ENCODE measurements at regions not wholly inside any gene's neighbourhood (a gene's known extent, or its start where the extent isn't known, plus 50 kb on each side); places are given as distances from the start of the nearest gene placed in this dataset.

DNA sequence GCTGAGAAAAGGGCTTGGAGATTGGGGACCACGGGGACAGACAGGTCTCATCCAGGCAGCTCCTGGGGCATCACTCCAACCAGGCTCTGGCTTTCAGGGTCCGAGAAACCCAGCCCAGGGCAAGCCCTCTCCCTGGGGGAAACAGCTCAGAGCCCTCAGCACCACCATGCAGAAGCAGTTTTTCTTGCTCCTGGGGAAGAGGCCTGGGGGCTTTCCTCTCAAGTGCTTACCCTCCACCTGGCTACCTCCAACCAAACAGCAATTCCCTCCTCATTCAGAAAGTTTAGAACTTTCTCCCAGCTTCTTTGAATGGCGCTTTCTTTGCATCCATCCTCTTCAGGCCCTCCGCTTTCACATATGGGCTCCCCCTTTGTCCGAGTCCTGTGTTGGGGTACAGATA is 110.4 kb upstream of the PHACTR3 start:
- DNase-seq (ENCODE audit: low read depth, low spot score): no peak

DNA sequence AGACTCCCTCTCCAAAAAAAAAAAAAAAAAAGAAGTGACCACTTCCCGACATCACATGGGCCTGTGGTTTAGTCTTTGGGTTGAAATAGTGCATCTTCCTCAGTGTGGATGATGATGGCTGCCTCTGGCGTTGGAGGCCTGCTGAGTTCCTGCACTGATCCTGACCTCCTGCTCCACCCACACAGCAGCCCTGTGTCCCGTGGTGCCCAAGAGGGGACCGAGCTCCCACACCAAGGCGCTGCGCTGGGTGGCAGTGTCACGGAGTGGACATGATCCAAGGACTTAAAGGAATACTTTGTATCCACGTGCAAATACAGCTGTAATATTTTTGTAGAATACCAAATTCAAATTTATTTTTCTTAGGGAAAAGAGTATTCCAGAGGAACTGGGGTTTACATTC is 109.2 kb upstream of the PHACTR3 start:
- no peak for DNase-seq (ENCODE audit: low read depth, low spot score)

DNA sequence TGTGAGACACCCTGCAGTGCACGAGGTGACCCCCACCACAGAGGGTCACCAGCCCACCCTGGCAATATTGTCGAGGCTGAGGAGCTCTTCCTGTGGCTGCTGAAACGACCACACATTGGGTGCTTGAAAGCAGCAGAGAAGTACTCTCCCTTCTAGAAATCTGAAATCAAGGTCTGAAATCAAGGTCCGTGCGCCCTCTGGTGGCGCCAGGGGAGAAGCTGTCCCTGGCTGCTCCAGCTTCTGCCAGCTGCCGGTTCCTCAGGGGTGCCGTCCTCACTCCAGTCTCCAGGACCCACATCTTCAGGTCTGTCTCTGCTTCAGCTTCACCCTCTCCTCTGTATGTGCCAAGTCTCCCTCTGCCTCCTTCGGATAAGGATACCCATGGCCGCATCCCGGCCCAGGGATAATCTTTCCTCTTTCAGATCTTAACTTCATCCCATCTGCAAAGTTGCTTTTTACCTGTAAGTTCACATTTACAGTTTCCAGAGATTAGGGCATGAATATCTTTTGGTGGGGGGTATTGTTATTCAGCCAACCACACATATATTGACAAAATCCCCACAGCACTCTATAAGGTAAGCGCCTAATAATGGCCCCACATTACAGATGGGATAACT is 108.3 kb upstream of the PHACTR3 start:
- peak; percentile 44 for DNase-seq (ENCODE audit: low read depth, low spot score)

DNA sequence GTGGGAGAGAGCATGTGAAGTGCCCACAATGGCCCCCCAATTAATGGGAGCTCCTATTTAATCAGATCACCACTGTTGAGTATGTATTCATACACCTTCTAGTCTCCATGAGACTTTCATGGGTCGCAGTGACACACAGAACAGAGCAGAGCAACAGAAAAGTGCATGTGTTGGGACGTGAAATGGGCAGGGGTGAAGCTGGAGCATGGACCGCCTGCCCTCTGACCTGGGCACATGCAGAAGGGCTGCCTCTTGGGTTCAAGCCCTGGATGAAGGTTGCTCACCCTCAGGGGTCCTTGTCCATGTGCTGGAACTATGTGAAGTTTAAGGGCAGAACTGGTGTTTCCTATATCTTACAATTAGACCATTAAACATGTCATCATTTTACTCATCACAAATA is 106.0 kb upstream of the PHACTR3 start:
- DNase-seq (ENCODE audit: low read depth, low spot score): no peak

DNA sequence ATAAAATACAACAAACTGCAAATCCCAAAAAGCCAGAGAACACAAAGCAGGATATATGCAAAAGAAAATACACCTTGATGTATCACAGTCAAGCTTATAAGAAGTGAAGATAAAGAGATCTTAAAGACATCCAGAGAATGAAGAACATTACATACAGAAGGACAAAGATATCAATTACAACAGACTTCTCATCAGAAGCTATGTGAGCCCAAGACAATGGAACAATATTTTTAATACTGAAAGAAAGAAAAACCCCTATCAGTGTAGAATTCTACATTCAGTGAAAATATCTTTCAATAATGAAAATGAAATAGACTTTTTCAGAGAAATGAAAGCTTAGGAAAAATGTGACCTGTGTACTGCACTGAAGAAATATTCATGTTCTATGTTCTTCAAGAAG is 104.5 kb upstream of the PHACTR3 start:
- no peak for DNase-seq (ENCODE audit: low read depth, low spot score)

DNA sequence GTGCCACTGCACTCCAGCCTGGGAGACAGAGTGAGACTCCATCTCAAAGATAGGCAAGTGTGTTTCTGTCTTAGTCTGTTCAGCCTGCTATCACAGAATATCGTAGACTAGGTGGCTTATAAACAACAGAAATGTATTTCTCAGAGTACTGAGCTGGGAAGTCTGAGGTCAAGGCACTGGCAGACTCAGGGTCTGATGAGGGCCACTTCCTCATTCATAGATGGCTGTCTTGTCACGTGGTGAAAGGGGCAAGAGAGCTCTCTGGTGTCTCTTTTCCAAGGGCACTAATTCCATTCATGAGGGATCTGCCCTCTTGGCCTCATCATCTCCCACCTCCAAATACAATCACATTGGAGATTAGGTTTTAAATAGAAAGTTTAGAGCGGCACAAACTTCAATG is 95.6 kb upstream of the PHACTR3 start:
- no peak for DNase-seq (ENCODE audit: low read depth, low spot score)

DNA sequence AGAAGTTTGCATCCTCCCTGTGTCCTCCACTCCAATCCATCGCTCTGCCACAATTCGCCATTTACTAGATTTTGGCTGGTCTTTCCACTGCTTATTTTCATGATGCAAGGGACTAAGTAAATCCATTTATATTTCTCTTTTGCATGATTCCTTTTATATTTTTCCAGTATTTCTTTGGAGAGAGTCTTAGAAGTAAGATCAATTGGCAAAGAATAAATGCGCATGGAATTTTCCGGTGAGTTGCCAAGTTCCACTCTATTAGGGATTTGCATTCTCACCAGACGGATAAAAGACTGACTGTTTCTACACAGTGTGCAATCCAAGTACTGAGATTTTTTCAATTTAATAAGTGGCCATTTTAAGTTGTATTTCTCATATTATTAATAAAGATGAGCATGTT is 91.7 kb upstream of the PHACTR3 start:
- DNase-seq (ENCODE audit: low read depth, low spot score): no peak

DNA sequence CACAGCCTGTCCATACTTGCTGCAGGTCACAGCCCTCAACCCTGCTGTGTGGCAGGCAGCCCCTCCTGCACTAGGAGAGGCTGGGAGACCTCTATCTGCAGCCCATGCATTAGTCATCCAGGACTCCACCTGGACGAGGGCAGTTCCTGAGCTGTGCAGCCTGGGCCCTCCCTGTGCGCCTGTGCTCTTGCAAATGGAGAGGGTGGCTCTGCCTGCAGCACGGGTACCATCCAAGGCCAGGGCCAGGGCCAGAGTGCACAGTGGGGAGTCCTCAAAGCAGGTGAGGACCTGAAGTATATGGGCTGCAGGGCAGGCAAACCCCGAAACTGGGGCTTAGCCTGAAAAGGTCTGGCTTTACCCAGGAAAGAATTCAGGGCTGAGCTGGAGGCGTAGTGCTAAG is 89.8 kb upstream of the PHACTR3 start:
- DNase-seq (ENCODE audit: low read depth, low spot score): no peak

DNA sequence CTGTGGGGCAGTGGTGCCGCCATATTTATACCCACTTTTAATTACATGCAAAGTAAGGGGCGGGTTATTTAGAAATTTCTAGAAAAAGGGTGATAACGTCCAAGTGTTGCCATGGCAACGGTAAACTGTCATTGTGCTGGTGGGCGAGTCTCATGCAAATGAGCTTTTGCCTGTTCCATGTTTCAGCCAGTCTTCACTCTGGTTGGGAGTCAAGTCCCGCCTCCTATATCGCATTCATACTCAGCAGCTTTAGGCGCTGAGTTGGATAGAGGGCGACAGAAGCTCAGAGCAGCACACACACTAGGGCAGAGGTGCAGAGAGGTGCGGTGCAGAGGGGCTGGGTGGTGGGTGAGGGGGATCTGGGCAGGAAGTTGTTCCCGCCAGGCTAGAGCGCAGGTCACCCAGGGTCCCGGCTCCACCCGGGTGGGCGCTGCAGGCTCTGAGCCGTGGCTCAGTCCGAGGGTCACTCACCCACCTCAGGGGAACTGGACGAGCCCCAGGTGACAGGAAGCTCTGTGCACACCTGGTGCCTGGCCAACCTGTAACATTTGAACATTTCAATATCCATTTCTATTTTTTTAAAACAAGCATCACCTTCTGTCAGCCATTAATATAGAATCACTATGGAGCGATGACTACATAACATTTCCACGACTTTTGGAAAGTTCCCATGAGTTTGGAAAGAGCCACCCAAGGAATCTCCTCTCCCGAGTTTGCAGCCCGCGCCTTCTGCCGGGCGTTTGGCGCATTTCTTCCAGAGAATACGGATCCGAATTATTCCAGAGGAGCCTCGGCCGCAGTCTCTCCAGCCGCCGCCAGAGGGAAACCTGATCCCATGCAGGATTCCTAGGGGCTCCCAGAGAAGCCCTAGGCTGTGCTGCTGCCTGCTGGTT is 89.1 kb upstream of the PHACTR3 start:
- no peak for DNase-seq (ENCODE audit: low read depth, low spot score)

DNA sequence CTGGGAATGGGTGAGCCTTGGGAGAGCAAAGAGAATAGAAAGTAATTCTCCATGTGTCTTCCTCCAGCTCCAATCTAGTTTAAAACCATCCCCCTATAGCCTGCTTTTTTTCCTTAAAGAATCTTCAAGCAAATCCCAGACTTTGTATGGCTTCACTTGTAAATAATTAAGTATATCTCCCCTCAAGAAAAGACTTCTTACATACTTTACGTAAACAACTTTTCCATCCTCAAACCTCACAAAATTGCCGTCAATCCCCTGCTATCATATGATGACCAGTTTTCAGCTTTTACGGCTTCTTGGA is 88.5 kb upstream of the PHACTR3 start:
- no peak for DNase-seq (ENCODE audit: low read depth, low spot score)

DNA sequence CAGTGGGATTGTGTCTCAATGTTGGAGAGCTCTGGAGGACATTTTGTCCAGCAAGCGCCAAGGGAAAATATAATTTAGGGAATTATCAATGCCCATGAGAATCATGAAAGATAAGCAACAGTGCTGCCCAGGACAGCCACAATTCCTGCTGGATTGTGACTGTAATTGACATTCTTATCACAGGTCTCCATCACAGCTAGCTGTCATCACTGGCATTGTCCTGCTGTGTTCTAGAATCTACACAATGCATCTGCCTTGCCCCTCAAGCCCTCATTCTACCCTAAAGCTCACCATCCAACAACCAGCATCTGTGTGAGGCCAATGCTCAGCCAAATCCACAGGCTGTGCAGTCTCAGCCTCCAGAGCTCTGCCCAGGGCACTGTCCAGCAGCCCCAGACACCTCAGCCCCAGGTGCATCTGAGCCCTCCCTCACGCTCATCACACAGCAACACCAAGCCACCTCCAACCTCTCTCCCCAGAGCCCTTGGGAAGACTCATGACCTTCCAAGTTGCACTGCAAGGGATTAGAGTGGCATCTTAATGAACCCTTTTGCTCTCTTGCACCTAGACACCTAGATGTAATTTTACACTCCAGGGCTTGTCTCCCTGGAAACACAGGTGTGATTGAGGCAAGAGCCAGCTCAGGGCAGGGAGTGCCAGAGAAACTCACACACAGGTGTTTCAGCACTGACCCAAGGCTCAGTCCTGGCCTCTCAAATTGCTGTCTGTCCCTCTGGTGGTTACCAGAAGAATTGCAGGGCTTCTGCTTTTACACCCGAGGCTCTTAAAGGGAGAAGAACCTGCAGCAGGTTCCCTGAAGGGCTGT is 85.2 kb upstream of the PHACTR3 start:
- no peak for DNase-seq (ENCODE audit: low read depth, low spot score)

DNA sequence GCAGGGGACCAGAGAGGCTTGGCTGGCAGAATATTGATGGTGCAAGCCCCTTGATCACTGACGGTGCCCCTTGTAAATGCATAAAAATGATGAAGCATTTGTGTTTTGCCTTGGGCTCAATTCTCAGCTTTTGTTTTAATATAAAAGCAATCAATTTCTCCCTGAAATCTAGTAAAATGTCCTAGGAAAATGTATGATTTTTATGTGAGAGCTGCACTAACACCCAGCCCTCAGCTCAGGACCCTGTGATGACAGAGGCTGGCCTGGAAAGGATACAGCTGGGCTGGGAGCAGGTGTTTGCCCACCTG is 84.7 kb upstream of the PHACTR3 start:
- no peak for DNase-seq (ENCODE audit: low read depth, low spot score)

DNA sequence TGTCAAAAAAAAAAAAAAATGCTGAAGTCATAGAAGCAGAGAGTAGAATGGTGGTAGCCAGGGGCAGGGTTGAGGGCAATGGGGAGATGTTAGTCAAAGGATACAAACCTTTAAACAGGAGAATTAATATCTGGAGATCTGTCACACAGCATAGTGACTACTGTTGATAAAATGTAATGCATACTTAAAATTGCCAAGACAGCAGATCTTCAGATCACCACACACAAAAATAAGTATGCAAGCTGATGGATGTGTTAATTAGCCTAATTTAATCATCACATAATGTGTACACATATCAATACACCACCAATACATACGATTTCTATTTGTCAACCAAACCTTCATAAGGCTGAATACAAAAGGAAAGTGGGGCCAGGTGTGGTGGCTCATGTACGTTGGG is 83.5 kb upstream of the PHACTR3 start:
- no peak for DNase-seq (ENCODE audit: low read depth, low spot score)

DNA sequence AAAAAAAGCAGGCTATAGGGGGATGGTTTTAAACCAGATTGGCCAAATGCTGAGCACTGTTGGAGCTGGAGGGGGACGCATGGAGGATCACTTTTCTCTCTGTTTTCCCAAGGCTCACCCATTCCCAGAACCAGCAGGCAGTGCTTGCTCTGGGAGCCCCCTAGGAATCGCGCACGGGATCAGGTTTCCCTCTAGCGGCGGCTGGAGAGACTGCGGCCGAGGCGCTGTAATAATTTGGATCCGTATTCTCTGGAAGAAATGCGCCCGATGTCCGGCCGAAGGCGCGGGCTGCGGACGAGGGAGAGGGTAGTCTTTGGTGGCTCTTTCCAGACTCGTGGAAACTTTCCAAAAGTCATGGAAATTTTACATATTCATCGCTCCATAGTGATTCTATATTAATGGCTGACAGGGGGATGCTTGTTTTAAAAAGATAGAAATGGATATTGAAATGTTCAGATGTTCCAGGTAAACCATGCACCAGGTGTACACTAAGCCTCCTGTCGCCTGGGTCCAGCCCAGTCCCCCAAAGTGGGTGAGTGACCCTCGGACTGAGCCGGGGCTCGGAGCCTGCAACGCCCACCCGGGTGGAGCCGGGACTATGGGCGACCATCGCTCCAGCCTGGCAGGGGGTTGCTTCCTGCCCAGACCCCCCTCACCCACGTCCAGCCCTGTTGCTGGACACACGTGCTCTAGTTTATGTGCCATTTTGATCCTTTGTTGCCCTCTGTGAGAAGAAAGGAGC is 78.7 kb upstream of the PHACTR3 start:
- DNase-seq (ENCODE audit: low read depth, low spot score): no peak

DNA sequence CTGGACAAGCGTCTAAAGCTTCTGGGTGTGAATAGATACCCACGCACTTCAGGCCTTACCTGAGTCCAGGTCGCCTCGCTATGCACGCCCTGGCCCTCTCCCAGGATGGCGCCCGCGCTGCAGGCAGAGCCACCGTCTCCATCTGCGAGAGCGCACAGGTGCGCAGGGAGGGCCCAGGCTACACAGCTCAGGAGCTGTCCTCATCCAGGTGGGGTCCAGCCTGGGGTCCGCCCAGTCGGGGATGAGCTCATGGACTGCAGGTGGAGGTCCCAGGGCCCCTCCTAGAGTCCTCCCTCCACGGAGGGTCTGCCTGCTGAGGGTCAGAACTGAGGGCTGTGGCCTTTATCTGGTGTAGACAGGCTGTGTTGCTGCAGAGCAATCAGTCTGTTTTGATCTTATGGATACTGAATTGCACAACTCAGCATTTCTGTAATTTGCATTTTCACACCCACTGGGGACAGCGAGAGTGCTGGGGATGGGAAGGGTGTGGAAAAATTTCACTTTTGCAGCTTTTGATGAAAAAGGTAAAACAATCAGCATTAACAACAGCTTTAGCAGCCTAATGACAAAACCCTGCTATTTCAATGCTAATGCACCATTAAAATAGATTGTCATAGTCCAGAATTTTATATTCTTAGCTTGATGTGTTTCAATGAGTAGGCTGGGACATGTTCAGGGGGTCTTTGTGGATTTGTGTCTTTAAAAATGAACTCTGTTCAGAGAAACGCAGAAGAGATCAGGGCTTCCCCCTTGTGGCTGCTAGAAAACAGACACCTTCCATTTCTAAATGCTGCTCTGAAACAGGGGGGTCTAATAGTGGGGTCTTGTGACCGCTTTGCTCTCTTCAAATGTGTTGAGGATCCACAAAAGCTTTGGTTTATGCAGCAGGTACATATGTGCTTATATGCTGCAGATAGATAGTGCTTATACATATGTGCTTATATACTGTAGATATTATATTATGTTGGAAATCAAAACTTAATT is 77.8 kb upstream of the PHACTR3 start:
- no peak for DNase-seq (ENCODE audit: low read depth, low spot score)

DNA sequence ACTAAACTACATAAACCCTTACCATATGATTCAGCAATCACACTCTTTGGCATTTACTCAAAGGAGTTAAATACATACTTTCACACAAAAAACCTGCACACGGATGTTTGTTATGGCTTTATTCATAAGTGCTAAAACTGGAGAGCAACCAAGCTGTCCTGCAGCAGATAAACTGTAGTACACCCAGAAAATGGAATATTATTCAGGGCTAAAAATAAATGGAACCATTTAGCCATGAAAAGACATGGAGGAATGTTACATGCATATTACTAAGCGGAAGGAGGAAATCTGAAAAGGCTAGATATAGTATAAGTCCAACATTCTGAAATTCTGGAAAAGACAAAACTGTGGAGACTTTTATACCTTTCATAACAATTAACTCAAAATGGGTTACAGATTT is 73.6 kb upstream of the PHACTR3 start:
- DNase-seq (ENCODE audit: low read depth, low spot score): no peak

DNA sequence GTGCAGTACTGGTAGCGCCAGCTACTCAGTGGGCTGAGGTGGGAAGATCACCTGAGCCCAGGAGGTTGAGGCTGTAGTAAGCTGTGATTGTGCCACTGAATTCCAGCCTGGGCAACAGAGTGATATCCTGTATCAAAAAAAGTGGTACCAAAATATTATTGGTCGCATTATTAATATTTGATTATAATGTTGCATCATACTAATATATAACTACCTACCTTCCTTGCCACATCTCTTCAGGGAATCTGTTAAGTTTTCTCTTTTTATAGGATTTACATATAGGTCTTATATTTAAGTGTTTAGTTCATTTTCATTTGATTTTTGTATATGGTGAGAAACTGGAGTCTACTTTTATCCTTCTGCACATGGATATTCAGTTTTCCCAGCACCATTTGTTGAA is 66.3 kb upstream of the PHACTR3 start:
- no peak for DNase-seq (ENCODE audit: low read depth, low spot score)

DNA sequence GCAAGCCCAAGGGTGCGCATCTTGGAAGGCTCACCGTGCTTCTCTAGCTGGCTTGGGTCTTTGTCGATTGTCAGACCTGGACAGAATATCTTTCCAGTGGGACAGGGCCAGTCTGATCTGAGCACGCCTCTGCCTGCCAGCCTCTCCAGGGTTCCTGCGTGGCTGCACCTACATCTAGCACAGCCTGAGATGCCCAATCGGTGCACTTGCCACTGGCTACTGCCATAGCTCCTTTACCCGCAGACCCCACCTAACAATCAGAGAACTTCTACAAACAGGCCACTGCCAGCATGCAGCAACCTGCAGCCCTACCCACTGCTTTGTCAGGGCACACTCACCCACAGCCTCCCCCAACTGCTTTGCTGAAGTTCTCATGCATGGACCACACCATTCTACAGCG is 56.7 kb upstream of the PHACTR3 start:
- no peak for DNase-seq (ENCODE audit: low read depth, low spot score)

Measured in smooth muscle cell of the brain vasculature (primary cell).